ENCODE measurements at regions not wholly inside any gene's neighbourhood (a gene's known extent, or its start where the extent isn't known, plus 50 kb on each side); places are given as distances from the start of the nearest gene placed in this dataset.

DNA sequence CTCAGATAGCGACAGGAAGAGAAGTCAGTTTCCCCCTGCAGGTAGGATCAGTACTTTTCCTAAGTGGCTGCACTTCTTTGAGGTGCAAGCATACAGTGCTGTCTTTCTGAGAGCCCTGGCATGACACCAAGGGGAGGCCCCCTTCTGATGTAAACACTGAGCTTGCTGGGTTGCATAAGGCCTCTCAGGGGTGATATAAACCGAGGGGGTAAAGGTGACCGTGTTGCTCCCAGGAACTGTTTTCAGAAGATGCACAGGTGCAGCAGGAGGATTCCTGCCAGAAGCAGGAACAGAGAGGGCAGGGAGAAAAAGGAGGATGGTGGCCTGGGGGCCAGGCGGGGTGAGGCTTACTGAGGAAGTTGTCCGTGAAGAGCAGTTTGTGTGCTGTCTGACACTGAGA lies 74.0 kb upstream of the ZNF30 start:
- 60 to 70% methylated on average over 5 of the region's 5 CpGs for WGBS, 2 donors

DNA sequence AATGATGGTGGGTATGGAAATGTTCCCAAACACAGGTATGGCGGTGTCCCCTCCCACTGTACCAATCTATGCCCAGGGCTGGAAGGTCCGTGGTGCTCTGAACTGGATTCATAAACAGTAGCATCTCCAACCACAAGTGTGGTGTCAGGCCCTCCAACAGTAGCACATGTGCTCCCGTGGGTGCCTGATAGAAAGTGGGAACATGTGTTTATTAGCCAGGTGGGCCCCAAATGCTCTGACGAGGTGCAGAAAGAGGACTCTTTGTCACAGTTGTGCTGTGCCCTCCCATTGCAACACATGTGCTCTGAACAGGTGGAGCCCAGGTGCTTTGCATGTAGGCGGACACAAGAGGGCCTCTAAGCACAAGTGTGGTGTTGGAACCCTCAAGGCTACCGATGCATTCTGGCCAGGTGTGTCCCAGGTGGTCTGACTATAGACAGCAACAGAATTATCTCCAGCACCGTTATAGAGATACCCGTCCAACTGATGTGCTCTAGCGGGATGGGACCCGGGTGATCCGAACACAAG lies 75.4 kb upstream of the ZNF30 start:
- no peaks in the 10 kb centered on the region for H3K9me3 ChIP-seq
- TF ChIP-seq EP300 (IDR thresholded peaks at IDR 0.05) (no peak), POLR2A (IDR thresholded peaks at IDR 0.05) (no peak), POLR2AphosphoS5 (IDR thresholded peaks at IDR 0.05) (no peak)
- TF ChIP-seq, protein P1, sequence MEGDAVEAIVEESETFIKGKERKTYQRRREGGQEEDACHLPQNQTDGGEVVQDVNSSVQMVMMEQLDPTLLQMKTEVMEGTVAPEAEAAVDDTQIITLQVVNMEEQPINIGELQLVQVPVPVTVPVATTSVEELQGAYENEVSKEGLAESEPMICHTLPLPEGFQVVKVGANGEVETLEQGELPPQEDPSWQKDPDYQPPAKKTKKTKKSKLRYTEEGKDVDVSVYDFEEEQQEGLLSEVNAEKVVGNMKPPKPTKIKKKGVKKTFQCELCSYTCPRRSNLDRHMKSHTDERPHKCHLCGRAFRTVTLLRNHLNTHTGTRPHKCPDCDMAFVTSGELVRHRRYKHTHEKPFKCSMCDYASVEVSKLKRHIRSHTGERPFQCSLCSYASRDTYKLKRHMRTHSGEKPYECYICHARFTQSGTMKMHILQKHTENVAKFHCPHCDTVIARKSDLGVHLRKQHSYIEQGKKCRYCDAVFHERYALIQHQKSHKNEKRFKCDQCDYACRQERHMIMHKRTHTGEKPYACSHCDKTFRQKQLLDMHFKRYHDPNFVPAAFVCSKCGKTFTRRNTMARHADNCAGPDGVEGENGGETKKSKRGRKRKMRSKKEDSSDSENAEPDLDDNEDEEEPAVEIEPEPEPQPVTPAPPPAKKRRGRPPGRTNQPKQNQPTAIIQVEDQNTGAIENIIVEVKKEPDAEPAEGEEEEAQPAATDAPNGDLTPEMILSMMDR (IDR thresholded peaks at IDR 0.05), result no peak
- H3K36me3 ChIP-seq, result no peaks in the 10 kb centered on the region
- WGBS, 2 donors, result 82 to 85% methylated on average over 11 of the region's 11 CpGs
- H3K27me3 ChIP-seq, result peaks cover 0 to 2% (median 0%) of the 10 kb centered on the region in 3 donors
- H3K4me1 ChIP-seq, result no peaks in the 10 kb centered on the region
- no peak overlapping the region for H3K27ac ChIP-seq
- no peak overlapping the region for H3K4me3 ChIP-seq
- intact Hi-C loops (cut with DNase I), result no loop called here
- DNase-seq, result no peak

More for the DNA sequence above, 74.0 kb upstream of the ZNF30 start:
- Histone ChIP-seq H3K9me3 (no peaks in the 10 kb centered on the region), H3K36me3 (no peaks in the 10 kb centered on the region), H3K27ac (no peak overlapping the region), H3K27me3 (peaks cover 0 to 9% (median 0%) of the 10 kb centered on the region in 3 donors), H3K4me1 (no peaks in the 10 kb centered on the region), H3K4me3 (no peak overlapping the region)
- intact Hi-C loops (cut with DNase I), result no loop called here
- TF ChIP-seq, protein P1 (IDR thresholded peaks at IDR 0.05), result no peak
- TF ChIP-seq POLR2AphosphoS5 (IDR thresholded peaks at IDR 0.05) (no peak), EP300 (IDR thresholded peaks at IDR 0.05) (no peak), POLR2A (IDR thresholded peaks at IDR 0.05) (no peak)
- no peak for DNase-seq

DNA sequence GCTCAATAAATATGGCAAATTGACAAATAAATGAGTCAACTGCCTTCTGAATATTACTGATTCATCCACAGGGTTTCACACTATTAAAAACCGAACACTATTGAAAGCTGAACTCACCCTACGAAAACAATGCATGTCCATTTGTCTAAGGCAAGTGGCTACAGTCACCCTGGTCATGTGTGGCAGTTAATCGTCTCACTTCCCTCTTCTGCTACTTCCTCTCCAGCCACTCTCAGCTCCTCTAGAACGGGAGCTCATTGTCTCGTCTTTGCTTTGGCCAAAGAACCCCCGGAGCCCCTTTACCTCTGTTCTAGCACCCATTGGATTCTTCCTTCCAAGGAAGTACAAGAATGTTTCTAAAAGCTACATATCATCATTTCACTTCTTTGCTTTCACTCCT lies 74.4 kb upstream of the ZNF599 start:
- H3K27ac ChIP-seq, result no peak overlapping the region
- H3K27me3 ChIP-seq, result no peaks in the 10 kb centered on the region
- WGBS, 2 donors, result 79 to 87% methylated on average over 6 of the region's 6 CpGs
- no peak overlapping the region for H3K4me3 ChIP-seq
- TF ChIP-seq POLR2A (IDR thresholded peaks at IDR 0.05), result no peak
- no peak for TF ChIP-seq POLR2AphosphoS5 (IDR thresholded peaks at IDR 0.05)
- intact Hi-C loops (cut with DNase I), result no loop called here
- no peak for DNase-seq
- no peaks in the 10 kb centered on the region for H3K36me3 ChIP-seq
- H3K4me1 ChIP-seq, result no peaks in the 10 kb centered on the region
- no peaks in the 10 kb centered on the region for H3K9me3 ChIP-seq

DNA sequence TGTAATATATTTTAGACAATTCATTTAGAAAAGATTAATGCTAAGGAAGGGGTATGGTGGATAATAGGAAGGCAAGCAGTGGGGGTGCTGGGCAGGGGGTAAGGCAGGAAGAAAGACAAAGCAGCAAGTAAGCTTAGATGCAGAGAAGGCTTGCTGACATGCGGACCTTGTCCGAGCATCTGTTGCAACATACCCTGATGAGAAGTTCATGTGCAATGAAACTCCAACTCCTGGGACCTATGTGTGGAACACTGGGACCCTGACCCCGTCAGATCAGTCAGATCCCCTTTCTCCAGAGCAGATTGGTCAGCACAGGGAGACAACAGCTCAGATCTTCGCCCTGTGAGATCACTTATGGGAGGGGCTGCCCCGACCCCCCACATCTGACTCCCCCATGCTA lies 71.3 kb upstream of the ZNF599 start:
- intact Hi-C loops (cut with DNase I), result no loop called here
- 84 to 87% methylated on average over 5 of the region's 5 CpGs for WGBS, 2 donors
- TF ChIP-seq, protein P1 (IDR thresholded peaks at IDR 0.05), result no peak
- TF ChIP-seq POLR2A (IDR thresholded peaks at IDR 0.05), result no peak
- TF ChIP-seq POLR2AphosphoS5 (IDR thresholded peaks at IDR 0.05), result no peak
- no peak for TF ChIP-seq EP300 (IDR thresholded peaks at IDR 0.05)

DNA sequence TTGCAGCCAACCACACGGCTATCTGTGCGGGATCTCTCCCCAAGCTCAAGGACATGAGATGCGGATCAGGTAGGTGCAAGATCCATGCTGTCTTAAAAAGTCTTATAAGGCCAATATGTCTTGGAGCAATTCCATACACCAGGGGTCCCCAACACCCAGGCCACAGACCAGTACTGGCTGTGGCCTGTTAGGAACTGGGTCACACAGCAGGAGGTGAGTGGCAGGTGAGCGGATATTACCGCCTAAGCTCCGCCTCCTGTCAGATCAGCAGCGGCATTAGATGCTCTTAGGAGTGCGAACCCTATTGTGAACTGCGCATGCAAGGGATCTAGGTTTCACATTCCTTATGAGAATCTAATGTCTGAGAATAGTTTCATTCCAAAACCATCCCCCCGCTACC lies 68.8 kb upstream of the ZNF599 start:
- H3K27me3 ChIP-seq, result peaks cover 0 to 23% (median 9%) of the 10 kb centered on the region in 3 donors
- WGBS, 2 donors, result 91% methylated on average over 10 of the region's 10 CpGs
- no peak overlapping the region for H3K27ac ChIP-seq
- no peak for DNase-seq
- peaks cover 0 to 7% (median 3%) of the 10 kb centered on the region in 4 donors for H3K4me1 ChIP-seq
- no peak overlapping the region for H3K4me3 ChIP-seq
- intact Hi-C loops (cut with DNase I), result no loop called here
- TF ChIP-seq, protein P1 (IDR thresholded peaks at IDR 0.05), result no peak
- TF ChIP-seq POLR2A (IDR thresholded peaks at IDR 0.05), result no peak
- TF ChIP-seq POLR2AphosphoS5 (IDR thresholded peaks at IDR 0.05), result no peak
- no peak for TF ChIP-seq EP300 (IDR thresholded peaks at IDR 0.05)
- H3K36me3 ChIP-seq, result no peaks in the 10 kb centered on the region
- H3K9me3 ChIP-seq, result no peaks in the 10 kb centered on the region

More for the DNA sequence above, 71.3 kb upstream of the ZNF599 start:
- Histone ChIP-seq H3K27ac (no peak overlapping the region), H3K9me3 (no peaks in the 10 kb centered on the region), H3K36me3 (no peaks in the 10 kb centered on the region), H3K4me3 (no peak overlapping the region), H3K27me3 (peaks cover 0 to 7% (median under 1%) of the 10 kb centered on the region in 3 donors), H3K4me1 (no peaks in the 10 kb centered on the region)
- no peak for DNase-seq
